ENCODE measurements at regions not wholly inside any gene's neighbourhood (a gene's known extent, or its start where the extent isn't known, plus 50 kb on each side); places are given as distances from the start of the nearest gene placed in this dataset.

DNA sequence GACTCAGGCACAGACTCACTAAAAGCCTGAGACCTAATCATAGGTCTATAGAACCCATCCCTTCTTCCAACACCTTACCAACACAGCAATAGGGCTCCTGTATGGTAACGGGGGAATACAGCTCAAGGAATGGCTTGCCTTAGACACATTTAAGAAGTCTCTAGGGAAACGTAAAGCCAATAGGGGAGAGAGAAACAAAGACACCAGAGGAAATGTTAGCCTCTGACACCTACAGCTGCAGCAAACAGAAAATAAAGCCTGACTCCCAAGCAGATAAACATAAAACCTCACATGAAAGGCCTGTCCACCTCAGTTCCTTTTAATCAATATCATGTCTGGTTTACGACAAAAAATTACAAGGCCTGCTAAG, 51.1 kb upstream of the NCOA1 start:
- ATAC-seq (no peak), DNase-seq (no peak)
- ChIA-PET POLR2A (no interaction called here), CTCF (no interaction called here)
- H3K27me3 Mint-ChIP-seq: peaks cover 0 to 2% (median 0%) of the 10 kb centered on the region in 5 donors
- no peaks in the 10 kb centered on the region for H3K9me3 ChIP-seq (ENCODE audit: control insufficient read depth in 2 of 3, low read length in 3 of 3)
- no peak overlapping the region for H3K4me3 Mint-ChIP-seq
- no peaks in the 10 kb centered on the region for H3K9me3 Mint-ChIP-seq
- H3K4me3 ChIP-seq (ENCODE audit: low read length): no peak overlapping the region
- H3K27ac ChIP-seq (ENCODE audit: low read depth, low read length): no peak overlapping the region
- H3K27me3 ChIP-seq (ENCODE audit: control insufficient read depth in 2 of 2, insufficient read depth in 2 of 2, low read length in 2 of 2): no peaks in the 10 kb centered on the region
- no peaks in the 10 kb centered on the region for H3K4me1 Mint-ChIP-seq
- H3K27ac Mint-ChIP-seq: no peak overlapping the region
- H3K36me3 Mint-ChIP-seq: no peaks in the 10 kb centered on the region
- H3K36me3 ChIP-seq (ENCODE audit: control insufficient read depth in 2 of 3, insufficient read depth in 3 of 3, low read length in 3 of 3): no peaks in the 10 kb centered on the region
- intact Hi-C loops (cut with micrococcal nuclease): no loop called here
- H3K4me1 ChIP-seq (ENCODE audit: control insufficient read depth in 2 of 2, insufficient read depth in 2 of 2, low read length in 2 of 2): no peaks in the 10 kb centered on the region

DNA sequence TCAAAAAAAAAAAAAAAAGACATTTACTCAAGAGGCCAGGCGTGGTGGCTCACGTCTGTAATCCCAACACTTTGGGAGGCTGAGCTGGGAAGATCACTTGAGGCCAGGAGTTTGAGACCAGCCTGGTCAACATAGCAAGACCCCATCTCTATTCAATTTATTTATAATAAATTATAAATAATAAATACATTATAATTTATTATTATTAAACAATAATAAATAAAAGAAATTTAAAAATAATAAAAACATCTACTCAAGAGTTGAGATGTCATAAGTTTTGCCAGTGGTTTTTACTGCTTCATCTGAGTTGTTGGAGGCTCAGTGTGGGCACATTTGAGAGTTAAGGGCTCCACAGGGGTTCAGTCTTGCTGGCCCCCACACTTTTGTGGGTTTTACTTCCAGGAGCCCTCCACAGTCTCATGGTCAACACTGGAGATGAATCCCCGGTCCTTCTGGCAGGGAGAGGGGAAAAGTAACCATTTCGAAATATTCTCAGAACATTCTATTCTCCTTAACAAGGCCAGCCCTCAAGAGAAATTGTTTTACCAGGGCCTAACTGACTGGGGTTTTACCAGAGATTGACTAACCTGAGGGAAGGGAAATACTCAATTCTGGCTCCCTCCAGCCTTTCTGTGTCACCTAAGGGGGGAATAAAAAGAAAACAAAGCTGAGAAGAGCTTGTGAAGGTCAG, 51.6 kb upstream of the NCOA1 start:
- intact Hi-C loops (cut with micrococcal nuclease): no loop called here
- Mint-ChIP-seq H3K27ac (no peak overlapping the region), H3K4me1 (no peaks in the 10 kb centered on the region), H3K36me3 (no peaks in the 10 kb centered on the region), H3K4me3 (no peak overlapping the region), H3K9me3 (no peaks in the 10 kb centered on the region), H3K27me3 (peaks cover 0 to 2% (median 0%) of the 10 kb centered on the region in 5 donors)
- no peak for ATAC-seq
- Histone ChIP-seq H3K4me3 (ENCODE audit: low read length) (no peak overlapping the region), H3K9me3 (ENCODE audit: control insufficient read depth in 2 of 3, low read length in 3 of 3) (no peaks in the 10 kb centered on the region), H3K27ac (ENCODE audit: low read depth, low read length) (no peak overlapping the region), H3K4me1 (ENCODE audit: control insufficient read depth in 2 of 2, insufficient read depth in 2 of 2, low read length in 2 of 2) (no peaks in the 10 kb centered on the region), H3K36me3 (ENCODE audit: control insufficient read depth in 2 of 3, insufficient read depth in 3 of 3, low read length in 3 of 3) (no peaks in the 10 kb centered on the region), H3K27me3 (ENCODE audit: control insufficient read depth in 2 of 2, insufficient read depth in 2 of 2, low read length in 2 of 2) (no peaks in the 10 kb centered on the region)
- POLR2A ChIA-PET: no interaction called here
- DNase-seq: no peak
- CTCF ChIA-PET: no interaction called here

DNA sequence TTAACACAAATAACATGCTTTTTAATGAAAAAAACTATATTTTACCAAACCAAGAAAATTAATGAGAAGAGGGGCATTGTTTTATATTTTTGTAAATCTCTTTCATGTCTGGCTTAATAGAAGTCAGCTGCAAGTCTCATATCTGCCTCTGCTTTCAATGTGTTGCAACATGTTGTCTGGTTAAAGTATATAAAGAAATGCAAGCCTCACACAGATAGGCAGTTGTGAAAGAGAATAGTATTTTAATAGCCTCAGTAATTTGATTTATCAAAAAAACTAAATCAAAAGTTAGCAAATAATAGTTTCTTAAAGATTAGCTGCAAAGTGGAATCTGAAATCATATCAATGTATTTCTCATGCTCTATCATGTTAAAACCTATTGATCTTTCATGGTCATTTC, 52.9 kb upstream of the NCOA1 start:
- DNase-seq: no peak
- Mint-ChIP-seq H3K4me1 (no peaks in the 10 kb centered on the region), H3K4me3 (no peak overlapping the region), H3K9me3 (no peaks in the 10 kb centered on the region), H3K36me3 (no peaks in the 10 kb centered on the region), H3K27me3 (no peaks in the 10 kb centered on the region), H3K27ac (no peak overlapping the region)
- ChIA-PET POLR2A (no interaction called here), CTCF (no interaction called here)
- no peak for ATAC-seq
- Histone ChIP-seq H3K36me3 (ENCODE audit: control insufficient read depth in 2 of 3, insufficient read depth in 3 of 3, low read length in 3 of 3) (no peaks in the 10 kb centered on the region), H3K27me3 (ENCODE audit: control insufficient read depth in 2 of 2, insufficient read depth in 2 of 2, low read length in 2 of 2) (no peaks in the 10 kb centered on the region), H3K9me3 (ENCODE audit: control insufficient read depth in 2 of 3, low read length in 3 of 3) (no peaks in the 10 kb centered on the region), H3K4me3 (ENCODE audit: low read length) (no peak overlapping the region), H3K4me1 (ENCODE audit: control insufficient read depth in 2 of 2, insufficient read depth in 2 of 2, low read length in 2 of 2) (no peaks in the 10 kb centered on the region), H3K27ac (ENCODE audit: low read depth, low read length) (no peak overlapping the region)
- intact Hi-C loops (cut with micrococcal nuclease): no loop called here

DNA sequence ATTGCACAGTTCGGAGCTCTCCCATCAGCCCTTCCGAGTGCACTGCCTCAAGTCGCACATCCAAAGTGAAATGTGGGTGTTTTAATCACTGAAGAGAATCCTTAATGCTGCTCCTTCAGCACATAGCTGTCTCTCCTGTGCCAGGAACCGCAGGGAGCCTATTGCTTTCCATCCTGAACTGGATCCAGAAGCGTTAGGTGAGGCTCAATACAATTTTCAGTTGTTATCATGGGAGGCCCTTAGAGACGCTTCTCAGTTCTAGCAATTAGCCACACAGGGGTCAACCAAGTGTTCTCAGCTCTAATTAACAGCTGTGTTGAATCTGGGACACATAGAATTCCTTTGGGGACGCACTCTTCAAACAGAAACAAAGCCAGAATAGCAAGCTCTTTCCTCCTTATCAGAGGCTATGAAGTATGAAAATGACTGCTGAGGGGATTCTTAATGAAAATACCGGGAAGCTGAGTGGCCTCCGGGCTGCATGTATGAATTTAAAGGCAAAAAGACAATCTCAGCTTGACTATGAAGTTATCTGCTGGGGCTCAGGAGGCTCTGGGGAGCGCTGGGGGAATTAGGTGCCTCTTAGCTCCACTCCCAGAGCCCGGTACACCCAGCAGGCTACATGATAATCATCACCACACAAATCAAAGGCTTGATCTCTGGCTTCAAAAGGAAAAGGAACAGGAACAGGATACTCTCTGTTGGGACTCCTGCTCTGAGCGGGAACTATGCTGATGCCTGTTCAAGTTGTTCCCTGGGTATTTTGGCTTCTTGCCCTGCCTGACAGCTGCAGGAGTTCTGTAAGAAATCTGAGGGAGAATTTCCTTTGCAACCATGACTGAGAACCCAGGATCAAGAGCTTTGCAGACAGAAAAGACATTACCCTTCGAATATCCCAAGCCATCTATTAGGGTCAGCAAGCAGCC, 55.4 kb upstream of the NCOA1 start:
- CTCF ChIA-PET: interaction anchor here (1.5 kb wide), 1 partner anchor 25 kb away, joined by 3 read pairs; no protein-coding TSS in a partner anchor
- Mint-ChIP-seq H3K36me3 (no peaks in the 10 kb centered on the region), H3K4me3 (no peak overlapping the region), H3K4me1 (no peaks in the 10 kb centered on the region), H3K27me3 (no peaks in the 10 kb centered on the region), H3K27ac (no peak overlapping the region), H3K9me3 (no peaks in the 10 kb centered on the region)
- H3K9me3 ChIP-seq (ENCODE audit: control insufficient read depth in 2 of 3, low read length in 3 of 3): no peaks in the 10 kb centered on the region
- DNase-seq (no peak), ATAC-seq (no peak)
- no peaks in the 10 kb centered on the region for H3K36me3 ChIP-seq (ENCODE audit: control insufficient read depth in 2 of 3, insufficient read depth in 3 of 3, low read length in 3 of 3)
- intact Hi-C loops (cut with micrococcal nuclease): no loop called here
- H3K27me3 ChIP-seq (ENCODE audit: control insufficient read depth in 2 of 2, insufficient read depth in 2 of 2, low read length in 2 of 2): no peaks in the 10 kb centered on the region
- no peak overlapping the region for H3K4me3 ChIP-seq (ENCODE audit: low read length)
- POLR2A ChIA-PET: interaction anchor here (0.6 kb wide), 1 partner anchor 22 kb away, joined by 3 read pairs; no protein-coding TSS in a partner anchor
- H3K4me1 ChIP-seq (ENCODE audit: control insufficient read depth in 2 of 2, insufficient read depth in 2 of 2, low read length in 2 of 2): no peaks in the 10 kb centered on the region
- no peak overlapping the region for H3K27ac ChIP-seq (ENCODE audit: low read depth, low read length)

DNA sequence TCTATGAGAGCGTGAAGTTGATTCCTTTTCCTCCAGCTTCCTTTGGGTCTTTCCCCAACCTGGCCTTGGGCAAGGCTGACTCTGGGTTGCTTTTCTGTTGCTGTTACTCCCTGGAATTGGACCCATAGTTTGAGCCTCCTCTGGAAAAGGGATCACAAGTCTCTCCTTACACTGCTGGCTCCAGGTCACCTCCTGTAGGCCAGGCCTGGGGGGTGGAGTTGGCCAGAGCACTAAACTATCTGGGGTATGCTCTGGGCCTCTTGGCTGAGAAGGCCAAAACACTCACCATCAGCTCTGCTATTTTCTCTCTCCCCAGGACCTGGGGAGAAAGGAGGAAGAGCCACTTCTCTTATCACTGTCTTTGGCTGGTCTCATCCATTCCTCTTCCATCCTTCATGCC, 56.5 kb upstream of the NCOA1 start:
- intact Hi-C loops (cut with micrococcal nuclease): no loop called here
- Histone ChIP-seq H3K36me3 (ENCODE audit: control insufficient read depth in 2 of 3, insufficient read depth in 3 of 3, low read length in 3 of 3) (no peaks in the 10 kb centered on the region), H3K9me3 (ENCODE audit: control insufficient read depth in 2 of 3, low read length in 3 of 3) (no peaks in the 10 kb centered on the region), H3K27ac (ENCODE audit: low read depth, low read length) (no peak overlapping the region), H3K4me1 (ENCODE audit: control insufficient read depth in 2 of 2, insufficient read depth in 2 of 2, low read length in 2 of 2) (no peaks in the 10 kb centered on the region), H3K4me3 (ENCODE audit: low read length) (no peak overlapping the region), H3K27me3 (ENCODE audit: control insufficient read depth in 2 of 2, insufficient read depth in 2 of 2, low read length in 2 of 2) (no peaks in the 10 kb centered on the region)
- ChIA-PET POLR2A (no interaction called here), CTCF (no interaction called here)
- no peak for DNase-seq
- no peaks in the 10 kb centered on the region for H3K36me3 Mint-ChIP-seq
- ATAC-seq: no peak
- no peaks in the 10 kb centered on the region for H3K4me1 Mint-ChIP-seq
- H3K9me3 Mint-ChIP-seq: no peaks in the 10 kb centered on the region
- H3K27me3 Mint-ChIP-seq: no peaks in the 10 kb centered on the region
- H3K27ac Mint-ChIP-seq: peak overlapping the region in 1 of 9 donors; percentile 30
- H3K4me3 Mint-ChIP-seq: no peak overlapping the region

DNA sequence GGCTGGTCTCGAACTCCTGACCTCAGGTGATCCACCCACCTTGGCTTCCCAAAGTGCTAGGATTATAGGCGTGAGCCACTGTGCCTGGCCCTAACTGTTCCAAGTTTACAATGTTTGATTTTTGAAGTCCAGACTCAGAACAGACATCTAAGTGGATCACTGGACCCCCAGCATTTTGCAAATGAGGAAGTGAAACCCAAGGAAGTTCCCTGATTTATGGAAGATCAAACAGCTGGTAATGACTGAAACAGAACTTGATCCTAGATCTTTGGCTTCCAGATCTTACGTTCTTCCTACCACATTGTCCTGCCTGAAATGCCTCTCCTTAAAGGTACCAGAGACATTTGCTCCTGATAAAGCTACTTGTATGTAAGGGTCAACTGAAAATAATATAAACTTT, 58.3 kb upstream of the NCOA1 start:
- intact Hi-C loops (cut with micrococcal nuclease): no loop called here
- no peaks in the 10 kb centered on the region for H3K9me3 ChIP-seq (ENCODE audit: control insufficient read depth in 2 of 3, low read length in 3 of 3)
- H3K4me1 ChIP-seq (ENCODE audit: control insufficient read depth in 2 of 2, insufficient read depth in 2 of 2, low read length in 2 of 2): no peaks in the 10 kb centered on the region
- CTCF ChIA-PET: interaction anchor here (0.6 kb wide), 1 partner anchor 22 kb away, joined by 3 read pairs; no protein-coding TSS in a partner anchor
- POLR2A ChIA-PET: interaction anchor here (0.9 kb wide), 1 partner anchor 242 kb away, joined by 3 read pairs; no protein-coding TSS in a partner anchor
- H3K27ac ChIP-seq (ENCODE audit: low read depth, low read length): no peak overlapping the region
- Mint-ChIP-seq H3K9me3 (no peaks in the 10 kb centered on the region), H3K27me3 (peaks cover 0 to under 1% (median 0%) of the 10 kb centered on the region in 5 donors), H3K27ac (no peak overlapping the region), H3K4me1 (no peaks in the 10 kb centered on the region), H3K4me3 (no peak overlapping the region), H3K36me3 (no peaks in the 10 kb centered on the region)
- no peak overlapping the region for H3K4me3 ChIP-seq (ENCODE audit: low read length)
- H3K36me3 ChIP-seq (ENCODE audit: control insufficient read depth in 2 of 3, insufficient read depth in 3 of 3, low read length in 3 of 3): no peaks in the 10 kb centered on the region
- no peaks in the 10 kb centered on the region for H3K27me3 ChIP-seq (ENCODE audit: control insufficient read depth in 2 of 2, insufficient read depth in 2 of 2, low read length in 2 of 2)
- ATAC-seq: no peak
- DNase-seq: no peak

Data from naive thymus-derived CD4-positive, alpha-beta T cell (primary cell).